Parathyroid adenoma (tissue), 2 donors: ENCODE measurements at regions not wholly inside any gene's neighbourhood (a gene's known extent, or its start where the extent isn't known, plus 50 kb on each side); places are given as distances from the start of the nearest gene placed in this dataset.

Experiments
- H2AFZ ChIP-seq: fragments of 300-600 bp; sonication (generic); one replicate; pipeline ENCODE4 v1.7.0; 2017; ENCODE audit warnings: antibody characterized with exemption, mild to moderate bottlenecking
- H3K27ac ChIP-seq: fragments of 300-600 bp; sonication (generic); one replicate; pipeline ENCODE4 v1.7.0; 2017
- H3K27me3 ChIP-seq: fragments of 300-600 bp; sonication (generic); one replicate; pipeline ENCODE4 v1.7.0; 2017; ENCODE audit warnings: low read length; ENCODE audit not compliant: control insufficient read depth, insufficient read depth
- H3K36me3 ChIP-seq: fragments of 300-600 bp; sonication (generic); one replicate; pipeline ENCODE4 v1.7.0; 2017; ENCODE audit warnings: low read length; ENCODE audit not compliant: control insufficient read depth, insufficient read depth
- H3K4me1 ChIP-seq: fragments of 300-600 bp; sonication (generic); one replicate; pipeline ENCODE4 v1.7.0; 2017; ENCODE audit warnings: control low read depth
- H3K4me2 ChIP-seq: fragments of 300-600 bp; sonication (generic); one replicate; pipeline ENCODE4 v1.7.0; 2017; ENCODE audit warnings: low read length
- H3K4me3 ChIP-seq: fragments of 300-600 bp; sonication (generic); one replicate; pipeline ENCODE4 v1.7.0; 2017; ENCODE audit warnings: low read depth, low read length
- H3K79me2 ChIP-seq: fragments of 300-600 bp; sonication (generic); one replicate; pipeline ENCODE4 v1.7.0; 2017; ENCODE audit warnings: control low read depth
- H3K9ac ChIP-seq: fragments of 300-600 bp; sonication (generic); one replicate; pipeline ENCODE4 v1.7.0; 2017; ENCODE audit warnings: mild to moderate bottlenecking
- H3K9me3 ChIP-seq: fragments of 300-600 bp; sonication (generic); one replicate; pipeline ENCODE4 v1.7.0; 2017; ENCODE audit warnings: low read length; ENCODE audit not compliant: control insufficient read depth
- TF ChIP-seq, protein P1 (sequence below): fragments of 300-600 bp; sonication (generic); IDR thresholded peaks from one replicate; pipeline ENCODE4 v1.7.0; 2017; ENCODE audit warnings: antibody characterized with exemption, mild to moderate bottlenecking
- donor health status: primary hyperparathyroidism.

DNA sequence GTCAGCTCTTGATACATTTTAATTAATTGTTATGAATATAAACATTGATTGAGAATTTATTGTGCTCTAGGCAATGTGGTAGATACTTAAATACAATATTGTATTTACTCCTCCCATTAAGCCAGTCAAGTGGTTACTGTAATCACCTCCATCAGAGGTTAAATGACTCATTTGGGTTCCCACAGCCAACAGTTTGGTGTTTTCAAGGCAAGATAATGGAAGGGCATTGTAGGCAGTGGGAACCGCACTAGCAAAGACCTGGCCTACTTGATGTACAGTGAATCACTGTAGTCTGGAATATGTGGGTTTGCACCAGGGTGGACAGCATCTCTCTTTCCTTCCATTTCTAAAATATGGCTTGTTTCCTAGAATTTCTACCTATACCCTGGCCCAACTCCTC, 127.4 kb downstream of the EDEM1 start:
- Histone ChIP-seq H2AFZ (no peak overlapping the region), H3K4me3 (no peak overlapping the region), H3K9me3 (no peaks in the 10 kb centered on the region), H3K36me3 (no peaks in the 10 kb centered on the region), H3K79me2 (no peaks in the 10 kb centered on the region), H3K27me3 (no peaks in the 10 kb centered on the region), H3K4me2 (no peak overlapping the region), H3K27ac (no peak overlapping the region), H3K4me1 (no peaks in the 10 kb centered on the region), H3K9ac (no peak overlapping the region)
- TF ChIP-seq, protein P1, sequence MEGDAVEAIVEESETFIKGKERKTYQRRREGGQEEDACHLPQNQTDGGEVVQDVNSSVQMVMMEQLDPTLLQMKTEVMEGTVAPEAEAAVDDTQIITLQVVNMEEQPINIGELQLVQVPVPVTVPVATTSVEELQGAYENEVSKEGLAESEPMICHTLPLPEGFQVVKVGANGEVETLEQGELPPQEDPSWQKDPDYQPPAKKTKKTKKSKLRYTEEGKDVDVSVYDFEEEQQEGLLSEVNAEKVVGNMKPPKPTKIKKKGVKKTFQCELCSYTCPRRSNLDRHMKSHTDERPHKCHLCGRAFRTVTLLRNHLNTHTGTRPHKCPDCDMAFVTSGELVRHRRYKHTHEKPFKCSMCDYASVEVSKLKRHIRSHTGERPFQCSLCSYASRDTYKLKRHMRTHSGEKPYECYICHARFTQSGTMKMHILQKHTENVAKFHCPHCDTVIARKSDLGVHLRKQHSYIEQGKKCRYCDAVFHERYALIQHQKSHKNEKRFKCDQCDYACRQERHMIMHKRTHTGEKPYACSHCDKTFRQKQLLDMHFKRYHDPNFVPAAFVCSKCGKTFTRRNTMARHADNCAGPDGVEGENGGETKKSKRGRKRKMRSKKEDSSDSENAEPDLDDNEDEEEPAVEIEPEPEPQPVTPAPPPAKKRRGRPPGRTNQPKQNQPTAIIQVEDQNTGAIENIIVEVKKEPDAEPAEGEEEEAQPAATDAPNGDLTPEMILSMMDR, result no peak

DNA sequence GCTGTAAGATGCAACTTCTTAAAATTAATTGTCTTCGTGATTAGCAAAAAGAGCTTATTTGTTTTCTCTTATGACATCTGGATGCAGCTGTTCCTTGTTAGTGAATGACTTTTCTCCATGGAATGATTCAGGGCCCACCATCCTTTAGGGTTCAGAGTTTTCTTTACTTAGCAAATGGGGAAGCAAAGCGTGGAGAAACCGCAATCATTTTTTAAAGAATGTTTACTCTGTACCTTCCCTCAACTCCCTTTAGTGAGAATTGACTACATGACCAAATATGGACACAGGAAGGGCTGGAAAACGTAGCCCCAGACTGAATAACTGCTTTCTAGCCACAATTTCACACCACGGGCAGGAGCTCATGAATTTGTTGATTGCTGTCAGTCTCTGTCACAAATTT, 130.1 kb downstream of the EDEM1 start:
- Histone ChIP-seq H3K4me2 (no peak overlapping the region), H3K27ac (no peak overlapping the region), H3K9ac (no peak overlapping the region), H3K27me3 (no peaks in the 10 kb centered on the region), H3K79me2 (no peaks in the 10 kb centered on the region), H3K4me1 (no peaks in the 10 kb centered on the region), H3K9me3 (no peaks in the 10 kb centered on the region), H3K4me3 (no peak overlapping the region), H3K36me3 (no peaks in the 10 kb centered on the region), H2AFZ (no peak overlapping the region)
- TF ChIP-seq, protein P1, result no peak

DNA sequence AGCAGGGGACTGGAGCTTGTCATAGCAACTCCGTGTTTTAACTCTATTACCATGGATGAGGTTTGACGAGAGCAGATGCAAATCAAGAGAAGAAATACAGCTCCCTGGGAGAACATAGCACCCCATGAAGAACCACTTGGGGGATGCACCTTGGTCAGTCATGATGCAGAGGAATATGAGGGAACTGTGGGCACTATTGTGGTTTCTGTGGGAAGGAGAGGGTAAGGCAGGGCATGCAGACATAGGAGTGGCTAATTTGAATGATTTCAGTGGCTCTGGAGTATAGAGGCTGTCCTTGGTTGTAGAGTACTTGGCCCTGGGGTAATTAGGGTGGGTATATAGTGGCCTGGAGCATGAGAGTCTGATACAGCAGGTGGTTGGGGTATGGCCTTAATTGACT, 131.9 kb downstream of the EDEM1 start:
- Histone ChIP-seq H3K9ac (no peak overlapping the region), H3K27me3 (no peaks in the 10 kb centered on the region), H3K9me3 (no peaks in the 10 kb centered on the region), H3K27ac (no peak overlapping the region), H2AFZ (no peak overlapping the region), H3K79me2 (no peaks in the 10 kb centered on the region), H3K36me3 (no peaks in the 10 kb centered on the region), H3K4me2 (no peak overlapping the region), H3K4me1 (no peaks in the 10 kb centered on the region), H3K4me3 (no peak overlapping the region)
- TF ChIP-seq, protein P1, result no peak

DNA sequence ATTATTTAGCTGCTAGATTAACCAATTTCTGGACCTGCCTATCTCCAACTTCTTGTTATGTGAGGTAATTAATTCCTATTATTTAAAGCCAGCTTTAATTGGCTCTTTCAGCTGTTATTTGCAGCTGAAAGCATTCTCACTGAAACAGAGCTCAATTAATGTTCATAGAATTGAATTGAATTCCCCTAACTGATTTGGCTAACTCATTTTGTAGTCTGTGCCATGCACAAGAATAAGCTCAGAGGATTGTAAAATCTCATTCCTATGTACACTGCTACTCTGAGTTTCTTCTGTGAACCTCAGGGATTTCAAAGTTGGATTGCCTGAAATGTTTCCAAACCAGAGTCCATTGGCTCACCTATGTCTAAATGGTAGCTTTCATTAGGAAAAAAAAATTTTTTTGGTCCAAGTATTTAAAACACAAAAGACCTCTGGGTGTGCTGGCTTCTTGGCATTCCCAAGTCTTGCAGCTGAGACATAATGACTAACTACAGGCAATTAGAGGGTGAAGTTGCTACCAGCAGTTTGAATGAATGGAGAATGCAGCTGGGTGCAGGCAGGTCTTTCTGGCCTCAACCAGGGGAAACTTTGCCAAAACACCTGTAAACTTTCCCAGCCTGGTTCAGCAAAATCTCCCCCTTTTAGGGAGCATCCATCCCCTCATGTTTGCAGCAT, 134.3 kb downstream of the EDEM1 start:
- Histone ChIP-seq H3K36me3 (no peaks in the 10 kb centered on the region), H3K27me3 (no peaks in the 10 kb centered on the region), H3K9ac (no peak overlapping the region), H3K79me2 (no peaks in the 10 kb centered on the region), H3K27ac (no peak overlapping the region), H3K4me1 (no peaks in the 10 kb centered on the region), H3K4me3 (no peak overlapping the region), H3K9me3 (no peaks in the 10 kb centered on the region), H3K4me2 (no peak overlapping the region), H2AFZ (no peak overlapping the region)
- TF ChIP-seq, protein P1, result no peak

DNA sequence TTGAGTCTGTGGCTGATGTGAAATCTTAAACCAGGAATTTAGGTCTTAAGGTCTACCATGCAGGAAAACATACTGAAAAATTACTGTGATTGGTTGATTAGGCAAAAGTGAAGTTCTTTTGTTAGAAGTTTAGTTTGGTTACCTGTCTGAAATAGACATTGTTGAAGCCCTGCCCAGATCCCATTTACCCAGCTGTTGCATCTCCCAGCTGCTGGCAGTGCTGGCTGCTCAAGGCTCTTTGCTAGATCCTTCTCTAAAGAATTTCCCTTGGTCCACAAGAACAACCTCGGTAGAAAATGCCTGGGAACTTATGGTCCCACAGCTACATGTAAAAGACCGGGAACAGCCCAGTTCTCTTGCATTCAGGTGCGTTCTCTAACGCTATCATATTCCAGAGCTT, 137.3 kb downstream of the EDEM1 start:
- TF ChIP-seq, protein P1, result no peak
- Histone ChIP-seq H3K4me1 (no peaks in the 10 kb centered on the region), H3K79me2 (no peaks in the 10 kb centered on the region)

More for the DNA sequence above, 137.3 kb downstream of the EDEM1 start:
- no peak overlapping the region for H2AFZ ChIP-seq
- H3K4me2 ChIP-seq, result no peak overlapping the region
- H3K4me3 ChIP-seq, result no peak overlapping the region
- no peaks in the 10 kb centered on the region for H3K27me3 ChIP-seq
- H3K9ac ChIP-seq, result no peak overlapping the region
- H3K9me3 ChIP-seq, result no peaks in the 10 kb centered on the region
- H3K36me3 ChIP-seq, result no peaks in the 10 kb centered on the region
- no peak overlapping the region for H3K27ac ChIP-seq
